B cell (primary cell): ENCODE measurements at regions not wholly inside any gene's neighbourhood (a gene's known extent, or its start where the extent isn't known, plus 50 kb on each side); places are given as distances from the start of the nearest gene placed in this dataset.

ENCODE experiments used
- CTCF ChIP-seq: fragments of 200-600 bp; IDR thresholded peaks from one replicate; pipeline ENCODE4 v1.8.0; 2022; ENCODE audit warnings: antibody characterized with exemption, mild to moderate bottlenecking
- EZH2 ChIP-seq: IDR thresholded peaks from 2 replicates; pipeline ENCODE4 v1.6.1; 2012; ENCODE audit warnings: borderline replicate concordance, low read depth, mild to moderate bottlenecking, moderate library complexity, low read length; ENCODE audit not compliant: insufficient read depth, poor library complexity, severe bottlenecking

GRCh38 chr14:101482066-101482465 is 79.2 kb upstream of the DIO3 start:
- TF ChIP-seq CTCF (no peak), EZH2 (no peak)
